NCI-H2029 treated with DMSO at 0.1 percent for 48 hours (cell line): ENCODE measurements at regions not wholly inside any gene's neighbourhood (a gene's known extent, or its start where the extent isn't known, plus 50 kb on each side); places are given as distances from the start of the nearest gene placed in this dataset.
"Not testable (repeated sequence)": the region's sequence is repeated elsewhere in the genome, so short reads cannot be mapped to it uniquely, and the experiment has no call there.

Source experiments
- DNase-seq: peaks from one replicate; lab custom pipeline; 2025; lab: John Stamatoyannopoulos, UW

- no peak for DNase-seq
These were observed 113.8 kb upstream of the SPATA31D4 start for GRCh38 chr9:81814401-81814793.

DNA sequence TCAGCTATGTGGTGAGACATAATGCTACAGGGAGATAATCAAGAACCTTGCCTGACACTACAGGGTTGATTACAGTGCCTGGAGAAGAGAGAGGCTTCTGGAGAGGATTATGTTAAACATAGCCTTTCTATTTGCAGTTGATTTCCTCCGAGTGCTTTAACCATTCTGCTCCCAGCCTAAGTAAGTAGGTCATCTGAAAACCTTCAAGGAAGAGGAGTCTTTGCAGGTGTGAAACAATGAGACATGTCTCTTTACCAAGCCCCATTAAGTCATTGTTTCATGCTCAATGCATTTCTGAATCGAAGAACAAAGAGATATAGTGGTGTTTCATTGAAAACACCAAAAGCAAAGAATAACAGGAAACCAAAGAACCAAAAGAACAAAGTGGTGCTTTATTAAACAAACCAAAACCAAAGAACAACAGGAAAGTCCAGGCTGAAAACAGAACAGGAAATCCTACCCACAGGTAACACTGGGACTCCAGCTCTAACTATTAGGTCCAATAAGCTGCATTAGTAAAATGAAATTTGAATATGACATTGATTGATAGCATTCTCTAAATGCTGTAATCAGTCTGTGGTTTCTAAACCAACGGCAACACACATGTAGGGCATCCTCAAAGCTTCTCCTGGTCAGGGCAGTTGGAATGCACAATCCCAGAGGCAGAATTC lies 113.3 kb upstream of the SPATA31D4 start:
- peak; percentile 45 for DNase-seq

DNA sequence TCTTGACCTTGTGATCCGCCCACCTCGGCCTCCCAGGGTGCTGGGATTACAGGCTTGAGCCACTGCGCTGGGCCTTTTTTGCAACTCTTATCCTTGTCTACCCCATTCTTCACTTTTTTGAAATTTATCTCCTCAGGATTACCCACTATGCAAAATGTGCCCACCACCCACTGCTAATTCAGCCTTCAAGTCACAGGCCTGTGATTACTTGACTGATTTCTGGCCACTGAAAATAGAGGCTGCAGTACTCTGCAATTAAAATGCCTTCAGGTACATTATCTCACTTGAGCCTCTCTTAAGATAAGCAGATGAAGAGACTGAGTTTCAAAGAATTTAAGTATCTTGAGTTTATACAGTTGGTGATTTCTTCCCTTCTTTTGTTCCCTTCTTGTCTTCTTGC lies 112.4 kb upstream of the SPATA31D4 start:
- DNase-seq = no peak

- no peak for DNase-seq
These were observed 109.1 kb upstream of the SPATA31D4 start for GRCh38 chr9:81819155-81819554.

DNA sequence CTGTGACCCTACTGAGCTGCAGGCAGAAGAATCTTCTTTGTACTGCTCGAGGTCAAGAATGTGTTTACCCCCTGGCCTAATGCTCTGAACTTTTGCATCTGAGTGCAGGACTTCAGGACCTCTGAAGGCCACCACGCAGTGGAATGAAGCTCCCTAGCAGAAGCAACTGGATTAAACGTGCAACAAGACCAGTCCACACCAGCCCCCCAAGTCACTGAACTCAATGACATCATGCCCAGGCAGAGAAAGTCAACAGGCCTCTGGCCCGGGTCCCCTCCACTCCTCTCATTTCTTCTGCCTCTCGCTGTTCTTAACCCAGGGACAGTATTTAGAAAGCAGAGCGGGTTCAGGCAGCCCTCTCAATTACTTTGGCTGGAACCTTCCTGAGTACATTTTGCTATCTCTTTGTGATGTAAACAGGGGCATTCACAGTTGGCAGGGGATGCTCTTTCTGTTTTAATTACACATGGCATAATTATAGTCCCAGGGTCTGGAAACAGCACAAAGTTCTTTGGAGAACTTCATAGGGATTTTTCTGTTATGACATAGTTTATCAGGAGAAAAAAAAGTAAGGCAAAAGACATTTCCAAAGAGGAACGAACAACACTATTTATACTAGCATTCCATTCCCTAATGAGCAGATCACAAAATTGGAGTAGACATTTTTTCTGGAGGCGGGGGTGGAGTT lies 108.2 kb upstream of the SPATA31D4 start:
- no peak for DNase-seq

- no peak for DNase-seq
These were observed 105.8 kb upstream of the SPATA31D4 start for GRCh38 chr9:81822301-81822865.

DNA sequence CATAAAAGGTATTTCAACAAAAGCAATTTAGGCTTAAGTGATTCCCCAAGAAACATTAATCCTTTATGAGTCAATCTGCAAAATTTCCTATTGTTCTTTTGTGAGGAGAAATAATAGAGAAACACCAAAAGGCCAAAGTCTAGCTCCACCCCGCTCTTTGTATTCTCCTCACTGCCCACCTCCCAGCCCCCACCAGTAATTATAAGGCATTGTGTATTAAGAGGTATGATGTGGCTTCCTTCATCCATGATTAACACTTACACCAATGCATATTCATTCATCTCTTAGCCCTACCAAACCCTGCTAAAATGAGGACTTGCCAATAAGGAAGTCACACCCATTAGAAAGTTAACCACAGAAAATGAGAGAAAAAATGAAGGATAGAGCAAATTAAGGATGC lies 105.3 kb upstream of the SPATA31D4 start:
- no peak for DNase-seq

DNA sequence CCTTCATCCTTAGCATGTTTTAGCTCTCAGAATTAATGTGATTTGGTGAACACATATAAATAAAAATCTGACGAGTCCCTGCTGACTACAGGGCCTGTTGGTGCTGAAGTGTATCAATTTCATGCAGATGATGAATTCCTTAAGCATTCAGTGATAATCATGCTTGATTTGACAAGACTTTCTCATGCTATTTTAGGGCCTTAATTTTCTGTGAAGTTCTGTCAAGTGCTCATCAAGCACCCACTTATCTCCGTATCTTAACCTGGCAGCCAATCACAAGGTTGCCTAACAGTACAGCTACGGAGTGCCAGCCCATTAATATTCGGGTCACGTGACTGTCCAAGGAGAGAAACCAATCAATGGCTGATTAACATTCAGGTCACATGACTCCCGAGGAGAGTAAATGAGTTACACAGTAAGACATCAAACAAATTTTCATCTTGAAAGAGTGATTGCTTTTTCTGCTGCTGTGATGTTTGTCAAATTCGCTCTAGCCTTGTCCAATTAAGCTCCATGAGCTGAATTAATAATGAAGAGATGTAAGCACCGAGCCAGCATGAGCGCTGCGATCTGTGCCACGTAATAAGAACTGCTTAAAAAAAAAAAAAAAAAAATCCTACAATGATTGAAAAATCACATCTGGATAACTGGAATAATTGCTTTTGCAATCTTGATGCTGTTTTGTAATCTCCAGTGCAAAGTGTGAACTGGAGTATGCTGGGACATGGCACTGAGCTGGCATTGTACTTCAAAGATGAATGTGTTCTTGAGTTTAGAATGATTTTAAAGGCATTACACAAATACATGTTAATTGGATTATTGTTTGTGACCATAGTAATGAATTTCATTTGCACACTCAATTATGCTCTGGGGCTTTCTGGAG lies 104.3 kb upstream of the SPATA31D4 start:
- DNase-seq = no peak

- DNase-seq = no peak
These were observed 103.2 kb upstream of the SPATA31D4 start for GRCh38 chr9:81824802-81825730.

DNA sequence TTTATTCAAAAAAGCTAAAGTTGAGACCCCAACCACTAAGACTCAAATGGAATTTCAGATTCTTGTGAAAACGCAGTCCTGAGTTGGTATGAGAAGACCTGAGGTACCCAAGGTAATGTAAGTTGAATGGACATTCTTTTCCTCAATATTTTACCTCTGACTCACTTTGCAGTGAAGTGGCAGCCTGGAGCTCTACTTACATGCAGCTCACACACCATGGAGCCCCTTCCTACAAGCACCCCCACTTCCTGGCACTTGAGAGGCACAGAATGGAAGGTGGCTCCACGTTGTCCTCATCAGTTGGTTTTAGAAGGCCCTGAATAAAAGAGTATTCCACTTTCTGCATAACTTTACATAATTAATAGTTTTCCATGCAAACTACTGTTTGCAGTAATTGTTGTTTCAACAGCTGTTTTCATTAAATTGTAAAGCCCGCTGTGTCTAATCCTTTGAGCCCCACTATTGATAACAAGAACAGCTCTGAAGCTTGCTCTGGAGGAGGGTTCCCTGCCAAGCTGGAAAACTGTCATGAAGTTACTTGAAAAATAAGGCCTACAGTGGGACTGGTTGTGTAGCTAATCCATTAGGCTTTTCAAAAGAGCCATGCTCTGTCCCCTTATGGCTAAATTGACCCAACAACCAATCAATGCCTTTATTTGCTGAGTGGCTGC lies 102.2 kb upstream of the SPATA31D4 start:
- DNase-seq = no peak

DNA sequence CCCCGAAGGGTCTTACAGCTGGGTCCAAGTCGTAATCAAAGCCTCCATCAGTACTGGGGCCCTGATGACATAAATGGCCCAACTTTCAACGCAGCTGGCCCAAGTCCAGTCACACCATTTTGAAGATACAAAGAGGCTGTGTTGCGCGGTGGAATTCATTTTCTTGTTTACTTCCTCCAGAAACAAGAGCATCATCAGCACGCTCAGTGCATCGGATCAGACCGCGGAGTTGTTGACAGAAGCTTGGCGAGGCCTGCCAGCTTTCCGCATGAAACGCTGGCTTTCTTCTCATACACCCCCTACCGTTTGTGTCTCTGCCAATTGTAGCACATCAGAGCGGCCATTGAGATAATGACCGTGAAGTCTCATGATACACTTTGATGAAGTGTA lies 101.7 kb upstream of the SPATA31D4 start:
- peak; percentile 80 for DNase-seq

DNA sequence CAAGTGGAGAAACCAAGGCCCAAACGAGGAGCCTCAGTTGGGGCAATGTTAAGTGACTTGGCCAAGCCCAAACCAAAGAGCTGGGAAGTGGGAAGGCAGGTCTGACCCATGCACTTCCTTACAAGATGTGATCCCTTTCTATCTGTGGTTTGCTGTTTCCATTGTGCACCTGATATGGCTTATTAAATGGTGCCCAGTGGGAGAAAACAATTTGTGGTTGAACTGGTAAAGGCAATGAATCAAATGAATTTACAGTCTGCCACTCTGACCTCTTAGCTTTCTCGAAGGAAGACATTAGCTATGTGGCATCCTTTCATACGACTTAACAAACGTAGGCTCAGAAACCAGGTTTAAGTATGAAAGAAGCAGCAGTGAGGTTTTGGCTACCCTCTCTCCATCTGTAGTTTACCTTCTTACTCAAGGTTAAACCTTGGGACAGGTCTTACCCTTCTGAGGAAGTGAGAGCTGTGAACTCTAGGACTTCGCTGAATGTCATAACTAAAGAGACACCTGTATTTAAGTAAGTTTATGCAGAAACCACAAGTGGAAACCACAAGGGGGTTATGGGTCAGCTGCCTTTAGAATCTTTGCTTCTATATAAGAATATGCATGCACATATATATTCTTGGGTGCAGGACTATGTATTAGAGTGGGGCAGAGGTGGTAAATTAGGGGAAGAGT lies 100.5 kb upstream of the SPATA31D4 start:
- no peak for DNase-seq

GRCh38 chr9:81829195-81829882 lies 98.9 kb upstream of the SPATA31D4 start:
- no peak for DNase-seq

DNA sequence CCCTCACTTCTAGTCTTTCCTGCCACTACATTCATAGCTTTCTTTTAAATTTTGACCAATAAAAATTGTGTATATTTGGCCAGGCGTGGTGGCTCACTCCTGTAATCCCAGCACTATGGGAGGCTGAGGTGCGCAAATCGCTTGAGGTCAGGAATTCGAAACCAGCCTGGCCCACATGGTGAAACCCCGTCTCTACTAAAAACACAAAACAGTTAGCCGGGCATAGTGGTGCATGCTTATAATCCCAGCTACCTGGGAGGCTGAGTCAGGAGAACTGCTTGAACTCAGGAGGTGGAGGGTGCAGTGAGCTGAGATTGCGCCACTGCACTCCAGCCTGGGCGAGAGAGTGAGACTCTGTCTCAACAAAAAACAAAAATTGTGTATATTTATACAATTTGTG lies 97.8 kb upstream of the SPATA31D4 start:
- DNase-seq = not testable (repeated sequence)

GRCh38 chr9:81832571-81833285 lies 95.5 kb upstream of the SPATA31D4 start:
- DNase-seq = no peak

DNA sequence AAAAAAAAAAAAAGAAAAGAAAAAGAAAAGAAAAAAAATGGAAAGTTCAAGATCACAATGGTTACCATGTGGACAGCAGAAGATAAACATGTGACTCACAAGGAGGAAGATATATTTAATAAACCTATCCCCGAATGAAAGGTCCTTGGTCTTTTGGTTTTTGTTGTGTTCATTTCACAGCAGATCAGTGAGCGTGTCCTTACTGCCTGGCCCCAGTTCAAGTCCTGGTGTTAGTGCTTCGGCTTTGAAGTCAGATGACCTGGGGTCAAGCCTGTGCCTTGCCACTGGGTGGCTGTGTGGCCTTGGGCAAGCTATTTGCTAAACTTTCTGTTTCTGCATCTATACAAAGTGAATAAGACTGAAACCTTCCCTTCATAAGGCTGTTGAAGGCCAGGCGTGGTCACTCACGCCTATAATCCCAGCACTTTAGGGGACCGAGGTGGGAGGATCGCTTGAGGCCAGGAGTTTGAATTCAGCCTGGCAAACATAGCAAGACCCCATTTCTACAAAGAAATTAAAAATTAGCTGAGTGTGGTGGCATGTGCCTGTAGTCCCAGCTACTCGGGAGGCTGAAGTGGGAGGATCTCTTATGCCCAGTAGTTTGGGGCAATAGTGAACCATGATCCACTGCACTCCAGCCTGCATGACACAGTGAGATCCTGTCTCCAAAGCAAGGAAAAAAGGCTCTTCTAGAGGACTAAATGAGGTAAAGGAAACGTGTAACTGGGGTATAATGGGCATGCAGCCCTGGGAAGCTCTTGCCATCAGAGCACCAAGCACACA lies 94.5 kb upstream of the SPATA31D4 start:
- no peak for DNase-seq

GRCh38 chr9:81841333-81841732 lies 86.9 kb upstream of the SPATA31D4 start:
- DNase-seq = no peak

- no peak for DNase-seq
These were observed 84.1 kb upstream of the SPATA31D4 start for GRCh38 chr9:81844131-81844567.
